Transverse colon (tissue), 4 donors: ENCODE measurements at regions not wholly inside any gene's neighbourhood (a gene's known extent, or its start where the extent isn't known, plus 50 kb on each side); places are given as distances from the start of the nearest gene placed in this dataset.

Source experiments
- POLR2A ChIP-seq: fragments of 450-650 bp; IDR thresholded peaks from one replicate; pipeline ENCODE4 v1.6.1; 2016; ENCODE audit warnings: antibody characterized with exemption, mild to moderate bottlenecking, moderate library complexity
- POLR2AphosphoS5 ChIP-seq, 3 donors: sonication (generic); formaldehyde crosslinking; IDR thresholded peaks; one replicate each; pipeline ENCODE4 v1.6.1; 2016; ENCODE audit warnings: antibody characterized with exemption in 3 of 3
- TF ChIP-seq, protein P1 (sequence below), 5 experiments: fragments of 200-600 bp in 3 of 5; fragments of 450-650 bp in 2 of 5; sonication (generic) in 3 of 5; IDR thresholded peaks; 1 replicate in 2 of 5; 2 replicates in 3 of 5; pipeline ENCODE4 v1.5.1; 2016 to 2017; ENCODE audit warnings: antibody characterized with exemption in 5 of 5, inconsistent platforms in 3 of 5, mild to moderate bottlenecking in 2 of 5, moderate library complexity in 1 of 5

DNA sequence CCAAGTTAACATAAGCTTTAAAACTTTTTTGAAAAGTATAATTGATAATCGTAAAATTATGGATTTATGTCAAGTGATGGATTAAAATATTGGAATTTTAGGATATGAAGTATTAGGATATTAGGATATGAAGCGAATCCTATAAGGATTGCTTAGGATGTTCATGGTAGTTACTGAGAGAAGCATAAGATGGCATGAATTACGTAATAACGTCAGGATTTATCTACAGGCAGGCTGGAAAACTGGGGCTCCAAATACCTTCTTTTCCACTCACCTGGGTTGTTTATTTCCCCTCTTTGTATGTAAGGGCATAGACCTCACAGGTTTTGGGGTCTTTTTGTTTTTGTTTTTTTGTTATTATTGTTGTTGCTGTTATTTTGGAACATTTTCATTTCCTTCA, 65.2 kb upstream of the TMEM33 start:
- TF ChIP-seq, protein P1, sequence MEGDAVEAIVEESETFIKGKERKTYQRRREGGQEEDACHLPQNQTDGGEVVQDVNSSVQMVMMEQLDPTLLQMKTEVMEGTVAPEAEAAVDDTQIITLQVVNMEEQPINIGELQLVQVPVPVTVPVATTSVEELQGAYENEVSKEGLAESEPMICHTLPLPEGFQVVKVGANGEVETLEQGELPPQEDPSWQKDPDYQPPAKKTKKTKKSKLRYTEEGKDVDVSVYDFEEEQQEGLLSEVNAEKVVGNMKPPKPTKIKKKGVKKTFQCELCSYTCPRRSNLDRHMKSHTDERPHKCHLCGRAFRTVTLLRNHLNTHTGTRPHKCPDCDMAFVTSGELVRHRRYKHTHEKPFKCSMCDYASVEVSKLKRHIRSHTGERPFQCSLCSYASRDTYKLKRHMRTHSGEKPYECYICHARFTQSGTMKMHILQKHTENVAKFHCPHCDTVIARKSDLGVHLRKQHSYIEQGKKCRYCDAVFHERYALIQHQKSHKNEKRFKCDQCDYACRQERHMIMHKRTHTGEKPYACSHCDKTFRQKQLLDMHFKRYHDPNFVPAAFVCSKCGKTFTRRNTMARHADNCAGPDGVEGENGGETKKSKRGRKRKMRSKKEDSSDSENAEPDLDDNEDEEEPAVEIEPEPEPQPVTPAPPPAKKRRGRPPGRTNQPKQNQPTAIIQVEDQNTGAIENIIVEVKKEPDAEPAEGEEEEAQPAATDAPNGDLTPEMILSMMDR (IDR thresholded peaks at IDR 0.05), result no peak
- no peak for TF ChIP-seq POLR2AphosphoS5 (IDR thresholded peaks at IDR 0.05)
- TF ChIP-seq POLR2A, result no peak
